Osteoblast (primary cell): ENCODE measurements at regions not wholly inside any gene's neighbourhood (a gene's known extent, or its start where the extent isn't known, plus 50 kb on each side); places are given as distances from the start of the nearest gene placed in this dataset.

Source experiments
- DNase-seq: peaks from one replicate; pipeline ENCODE4 v3.0.0; 2011; ENCODE audit warnings: low spot score, mixed read lengths; ENCODE audit not compliant: insufficient read length; ENCODE audit errors: missing footprints
- H2AFZ ChIP-seq: 2 replicates; pipeline ENCODE4 v1.6.0; 2011; ENCODE audit warnings: mild to moderate bottlenecking, low read length
- H3K27ac ChIP-seq: 2 replicates; pipeline ENCODE4 v1.5.1; 2011; ENCODE audit warnings: mild to moderate bottlenecking, low read depth, low read length, moderate library complexity
- H3K27me3 ChIP-seq: 2 replicates; pipeline ENCODE4 v1.6.0; 2012; ENCODE audit warnings: mild to moderate bottlenecking, control low read depth, inconsistent platforms, low read length, moderate library complexity; ENCODE audit not compliant: insufficient read depth
- H3K36me3 ChIP-seq: 2 replicates; pipeline ENCODE4 v1.5.1; 2011; ENCODE audit warnings: mild to moderate bottlenecking, low read length, control low read depth, moderate library complexity; ENCODE audit not compliant: insufficient read depth
- H3K4me1 ChIP-seq: 2 replicates; pipeline ENCODE4 v1.5.1; 2011; ENCODE audit warnings: mild to moderate bottlenecking, low read length, control low read depth, moderate library complexity; ENCODE audit not compliant: insufficient read depth
- H3K4me2 ChIP-seq: 2 replicates; pipeline ENCODE4 v1.6.0; 2011; ENCODE audit warnings: mild to moderate bottlenecking, low read length; ENCODE audit not compliant: insufficient read depth
- H3K4me3 ChIP-seq: fragments of 200-600 bp; sonication (generic); 3 replicates; pipeline ENCODE4 v1.5.1; 2012; ENCODE audit warnings: mild to moderate bottlenecking, low read length, inconsistent platforms; ENCODE audit not compliant: insufficient read depth
- H3K79me2 ChIP-seq: 2 replicates; pipeline ENCODE4 v1.6.0; 2012; ENCODE audit warnings: mild to moderate bottlenecking, low read length, control low read depth, inconsistent platforms; ENCODE audit not compliant: insufficient read depth
- H3K9me3 ChIP-seq: 2 replicates; pipeline ENCODE4 v1.5.1; 2011; ENCODE audit warnings: low read depth, low read length, control low read depth
- H4K20me1 ChIP-seq: 2 replicates; pipeline ENCODE4 v1.6.0; 2012; ENCODE audit warnings: mild to moderate bottlenecking, low read length, control low read depth; ENCODE audit not compliant: insufficient read depth
- CTCF ChIP-seq: IDR thresholded peaks from 2 replicates; pipeline ENCODE4 v1.5.1; 2011; ENCODE audit warnings: mild to moderate bottlenecking, low read depth, low read length, moderate library complexity; ENCODE audit errors: extremely low read depth

- no peak for TF ChIP-seq CTCF
Measured at GRCh38 chr2:144780983-144781382, 261.1 kb upstream of the ZEB2 start.

GRCh38 chr2:144776766-144777165 lies 256.8 kb upstream of the ZEB2 start:
- Histone ChIP-seq H3K4me2 (no peak overlapping the region), H3K4me1 (no peaks in the 10 kb centered on the region), H3K36me3 (no peaks in the 10 kb centered on the region), H3K9me3 (no peaks in the 10 kb centered on the region), H3K79me2 (no peaks in the 10 kb centered on the region), H4K20me1 (no peaks in the 10 kb centered on the region), H3K27me3 (no peaks in the 10 kb centered on the region), H2AFZ (no peak overlapping the region), H3K4me3 (no peak overlapping the region), H3K27ac (no peak overlapping the region)
- DNase-seq: no peak
- TF ChIP-seq CTCF: no peak

More at GRCh38 chr2:144780983-144781382, 261.1 kb upstream of the ZEB2 start:
- Histone ChIP-seq H3K36me3 (no peaks in the 10 kb centered on the region), H3K9me3 (no peaks in the 10 kb centered on the region), H3K79me2 (no peaks in the 10 kb centered on the region), H3K4me2 (no peak overlapping the region), H3K27me3 (no peaks in the 10 kb centered on the region), H4K20me1 (no peaks in the 10 kb centered on the region), H3K27ac (no peak overlapping the region), H3K4me3 (no peak overlapping the region), H3K4me1 (no peaks in the 10 kb centered on the region), H2AFZ (no peak overlapping the region)
- no peak for DNase-seq

- Histone ChIP-seq H3K9me3 (no peaks in the 10 kb centered on the region), H3K4me1 (no peaks in the 10 kb centered on the region), H3K27ac (no peak overlapping the region), H2AFZ (no peak overlapping the region), H3K27me3 (no peaks in the 10 kb centered on the region), H3K4me2 (no peak overlapping the region), H4K20me1 (no peaks in the 10 kb centered on the region), H3K4me3 (no peak overlapping the region), H3K79me2 (no peaks in the 10 kb centered on the region), H3K36me3 (no peaks in the 10 kb centered on the region)
- DNase-seq: no peak
- TF ChIP-seq CTCF: no peak
Measured at GRCh38 chr2:144774809-144775208, 254.9 kb upstream of the ZEB2 start.

GRCh38 chr2:144771348-144771747 lies 251.4 kb upstream of the ZEB2 start:
- no peak for TF ChIP-seq CTCF
- H3K4me2 ChIP-seq: no peak overlapping the region
- no peaks in the 10 kb centered on the region for H4K20me1 ChIP-seq
- no peak overlapping the region for H2AFZ ChIP-seq
- H3K27ac ChIP-seq: no peak overlapping the region
- H3K9me3 ChIP-seq: no peaks in the 10 kb centered on the region
- no peaks in the 10 kb centered on the region for H3K36me3 ChIP-seq
- no peaks in the 10 kb centered on the region for H3K4me1 ChIP-seq
- H3K79me2 ChIP-seq: no peaks in the 10 kb centered on the region
- no peaks in the 10 kb centered on the region for H3K27me3 ChIP-seq
- no peak overlapping the region for H3K4me3 ChIP-seq
- no peak for DNase-seq
